NB4 (cell line): ENCODE measurements at regions not wholly inside any gene's neighbourhood (a gene's known extent, or its start where the extent isn't known, plus 50 kb on each side); places are given as distances from the start of the nearest gene placed in this dataset.

ENCODE experiments used
- CTCF ChIP-seq: IDR thresholded peaks from one replicate; pipeline ENCODE4 v1.5.1; 2012; ENCODE audit warnings: low read depth, low read length
- MAX ChIP-seq: IDR thresholded peaks from 2 replicates; pipeline ENCODE4 v1.6.1; 2011; ENCODE audit warnings: low read depth, low read length
- MYC ChIP-seq: IDR thresholded peaks from 2 replicates; pipeline ENCODE4 v1.6.1; 2011; ENCODE audit warnings: low read depth, low read length
- POLR2A ChIP-seq: IDR thresholded peaks from 2 replicates; pipeline ENCODE4 v1.6.1; 2011; ENCODE audit warnings: mild to moderate bottlenecking; ENCODE audit not compliant: insufficient read length; ENCODE audit errors: extremely low read depth

- TF ChIP-seq CTCF: no peak
- TF ChIP-seq POLR2A: no peak
- TF ChIP-seq MYC: no peak
- TF ChIP-seq MAX: no peak
These were observed 134.9 kb upstream of the THBS1 start for GRCh38 chr15:39445931-39446330.
